ENCODE measurements at regions not wholly inside any gene's neighbourhood (a gene's known extent, or its start where the extent isn't known, plus 50 kb on each side); places are given as distances from the start of the nearest gene placed in this dataset.

DNA sequence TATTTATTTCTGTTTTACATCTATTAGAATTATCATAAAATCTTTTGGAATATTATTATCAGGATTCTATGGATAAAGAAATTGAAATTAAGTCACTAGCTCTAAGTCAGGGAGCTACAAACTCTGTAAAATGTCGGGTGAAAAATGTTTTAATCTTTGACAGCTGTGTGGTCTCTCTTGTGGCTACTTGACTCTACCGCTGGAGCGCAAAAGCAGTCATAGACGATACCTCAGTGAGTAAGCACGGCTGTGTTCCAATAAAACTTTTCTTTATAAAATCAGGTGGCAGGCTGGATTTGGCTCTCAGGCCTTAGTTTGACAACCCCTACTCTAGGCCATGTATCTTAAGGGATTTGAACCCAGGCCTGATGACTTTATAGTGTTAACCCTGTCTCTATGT, 88.5 kb upstream of the PFN2 start:
- no peak overlapping the region for H2AFZ ChIP-seq (ENCODE audit: control insufficient read depth, low read depth, low read length)
- BruUV-seq (replicated peaks), result no TSS peak
- DNase-seq (ENCODE audit: low read depth, low spot score) (no peak), FAIRE-seq (no peak), ATAC-seq (no peak)
- no peaks in the 10 kb centered on the region for H4K20me1 ChIP-seq (ENCODE audit: control insufficient read depth, insufficient read depth)
- H3K79me2 ChIP-seq (ENCODE audit: control insufficient read depth, insufficient read depth, low read length), result no peaks in the 10 kb centered on the region
- in situ Hi-C loops (cut with MboI), result no loop called here
- WGBS (ENCODE audit: insufficient coverage, insufficient replicate concordance, low lambda C conversion rate, missing lambda C conversion rate), result 68% methylated on average over 5 of the region's 5 CpGs
- no peak for TF ChIP-seq IRF3 (IDR thresholded peaks at IDR 0.05)
- TF ChIP-seq, protein P1, sequence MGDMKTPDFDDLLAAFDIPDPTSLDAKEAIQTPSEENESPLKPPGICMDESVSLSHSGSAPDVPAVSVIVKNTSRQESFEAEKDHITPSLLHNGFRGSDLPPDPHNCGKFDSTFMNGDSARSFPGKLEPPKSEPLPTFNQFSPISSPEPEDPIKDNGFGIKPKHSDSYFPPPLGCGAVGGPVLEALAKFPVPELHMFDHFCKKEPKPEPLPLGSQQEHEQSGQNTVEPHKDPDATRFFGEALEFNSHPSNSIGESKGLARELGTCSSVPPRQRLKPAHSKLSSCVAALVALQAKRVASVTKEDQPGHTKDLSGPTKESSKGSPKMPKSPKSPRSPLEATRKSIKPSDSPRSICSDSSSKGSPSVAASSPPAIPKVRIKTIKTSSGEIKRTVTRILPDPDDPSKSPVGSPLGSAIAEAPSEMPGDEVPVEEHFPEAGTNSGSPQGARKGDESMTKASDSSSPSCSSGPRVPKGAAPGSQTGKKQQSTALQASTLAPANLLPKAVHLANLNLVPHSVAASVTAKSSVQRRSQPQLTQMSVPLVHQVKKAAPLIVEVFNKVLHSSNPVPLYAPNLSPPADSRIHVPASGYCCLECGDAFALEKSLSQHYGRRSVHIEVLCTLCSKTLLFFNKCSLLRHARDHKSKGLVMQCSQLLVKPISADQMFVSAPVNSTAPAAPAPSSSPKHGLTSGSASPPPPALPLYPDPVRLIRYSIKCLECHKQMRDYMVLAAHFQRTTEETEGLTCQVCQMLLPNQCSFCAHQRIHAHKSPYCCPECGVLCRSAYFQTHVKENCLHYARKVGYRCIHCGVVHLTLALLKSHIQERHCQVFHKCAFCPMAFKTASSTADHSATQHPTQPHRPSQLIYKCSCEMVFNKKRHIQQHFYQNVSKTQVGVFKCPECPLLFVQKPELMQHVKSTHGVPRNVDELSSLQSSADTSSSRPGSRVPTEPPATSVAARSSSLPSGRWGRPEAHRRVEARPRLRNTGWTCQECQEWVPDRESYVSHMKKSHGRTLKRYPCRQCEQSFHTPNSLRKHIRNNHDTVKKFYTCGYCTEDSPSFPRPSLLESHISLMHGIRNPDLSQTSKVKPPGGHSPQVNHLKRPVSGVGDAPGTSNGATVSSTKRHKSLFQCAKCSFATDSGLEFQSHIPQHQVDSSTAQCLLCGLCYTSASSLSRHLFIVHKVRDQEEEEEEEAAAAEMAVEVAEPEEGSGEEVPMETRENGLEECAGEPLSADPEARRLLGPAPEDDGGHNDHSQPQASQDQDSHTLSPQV (IDR thresholded peaks at IDR 0.05), result no peak
- TF ChIP-seq NRF1 (conservative IDR thresholded peaks at IDR 0.05; ENCODE audit: low read depth, low read length), result no peak
- H3K4me3 ChIP-seq, result no peak overlapping the region
- H3K36me3 ChIP-seq (ENCODE audit: control insufficient read depth in 2 of 2, insufficient read depth in 2 of 2, low read length in 1 of 2), result no peaks in the 10 kb centered on the region
- H3K27ac ChIP-seq (ENCODE audit: control insufficient read depth, insufficient read depth), result no peak overlapping the region
- RAD21 ChIA-PET (ENCODE audit: unreplicated experiment), result no interaction called here
- H3K27me3 ChIP-seq (replicated peaks in 1 of 2; ENCODE audit: control insufficient read depth in 2 of 2, insufficient read depth in 2 of 2, low read length in 1 of 2), result no peaks in the 10 kb centered on the region; a peak in 1 of 4 replicates
- H3K4me2 ChIP-seq (ENCODE audit: control insufficient read depth, insufficient read depth), result no peak overlapping the region
- SMC1A ChIA-PET (ENCODE audit: uncharacterized antibody, unreplicated experiment), result interaction anchor here (0.7 kb wide), 1 partner anchor 19 kb away, joined by 3 read pairs; no protein-coding TSS in a partner anchor
- intact Hi-C loops (cut with micrococcal nuclease; ENCODE audit: unreplicated experiment), result no loop called here
- no peaks in the 10 kb centered on the region for H3K4me1 ChIP-seq (ENCODE audit: control insufficient read depth, insufficient read depth, low read length)
- H3K9me3 ChIP-seq (replicated peaks; ENCODE audit: control insufficient read depth, insufficient read depth, low read length), result no peaks in the 10 kb centered on the region
- POLR2A ChIA-PET, result no interaction called here
- no peak overlapping the region for H3K9ac ChIP-seq (ENCODE audit: control insufficient read depth, insufficient read depth, low read length)
- CTCF ChIA-PET, result no interaction called here
